BLaER1 treated with 17β-estradiol and CSF1 and Interleukin-3, amounts not matched to agents 10 nM and 100 nM (cell line): ENCODE measurements at regions not wholly inside any gene's neighbourhood (a gene's known extent, or its start where the extent isn't known, plus 50 kb on each side); places are given as distances from the start of the nearest gene placed in this dataset.
"Not testable (repeated sequence)": the region's sequence is repeated elsewhere in the genome, so short reads cannot be mapped to it uniquely, and the experiment has no call there.

Experiments
- H3K27ac ChIP-seq, 11 experiments: shearing (Covaris generic); formaldehyde crosslinking; 2 replicates each; pipeline ENCODE4 v1.8.1; 2022
- H3K27me3 ChIP-seq, 11 experiments: shearing (Covaris generic); formaldehyde crosslinking; 2 replicates each; pipeline ENCODE4 v1.8.1; 2022
- H3K36me3 ChIP-seq, 11 experiments: shearing (Covaris generic); formaldehyde crosslinking; 2 replicates each; pipeline ENCODE4 v1.8.1; 2022
- H3K4me1 ChIP-seq, 10 experiments: shearing (Covaris generic); formaldehyde crosslinking; 2 replicates each; pipeline ENCODE4 v1.8.1; 2022
- H3K4me2 ChIP-seq, 11 experiments: shearing (Covaris generic); formaldehyde crosslinking; 2 replicates each; pipeline ENCODE4 v1.8.1; 2022
- H3K4me3 ChIP-seq, 10 experiments: shearing (Covaris generic); formaldehyde crosslinking; 2 replicates each; pipeline ENCODE4 v1.8.1; 2022
- H3K9ac ChIP-seq, 11 experiments: shearing (Covaris generic); formaldehyde crosslinking; 2 replicates each; pipeline ENCODE4 v1.8.1; 2022
- H3K9me3 ChIP-seq, 11 experiments: shearing (Covaris generic); formaldehyde crosslinking; replicated peaks in 1 of 11; 2 replicates each; pipeline ENCODE4 v1.8.1; 2022
- H4K20me1 ChIP-seq, 11 experiments: shearing (Covaris generic); formaldehyde crosslinking; 2 replicates each; pipeline ENCODE4 v1.8.1; 2022
- Cebpa-rat ChIP-seq, 11 experiments: shearing (Covaris generic); IDR thresholded peaks; 2 replicates each; pipeline ENCODE4 v1.8.1; 2022

- H3K4me3 ChIP-seq = no peak overlapping the region
- no peaks in the 10 kb centered on the region for H3K4me1 ChIP-seq
- no peaks in the 10 kb centered on the region for H4K20me1 ChIP-seq
- no peak for TF ChIP-seq Cebpa-rat (IDR thresholded peaks at IDR 0.05)
- no peak overlapping the region for H3K4me2 ChIP-seq
- no peak overlapping the region for H3K9ac ChIP-seq
- H3K27me3 ChIP-seq = no peaks in the 10 kb centered on the region
- no peaks in the 10 kb centered on the region for H3K36me3 ChIP-seq
- H3K9me3 ChIP-seq = no peaks in the 10 kb centered on the region
- no peak overlapping the region for H3K27ac ChIP-seq
These were observed 121.1 kb upstream of the TSHZ3 start for GRCh38 chr19:31470229-31470939.

GRCh38 chr19:31470952-31471351 lies 121.7 kb upstream of the TSHZ3 start:
- Histone ChIP-seq H4K20me1 (no peaks in the 10 kb centered on the region), H3K4me2 (no peak overlapping the region), H3K36me3 (no peaks in the 10 kb centered on the region), H3K27ac (no peak overlapping the region), H3K4me3 (no peak overlapping the region), H3K4me1 (no peaks in the 10 kb centered on the region), H3K27me3 (no peaks in the 10 kb centered on the region), H3K9me3 (no peaks in the 10 kb centered on the region), H3K9ac (no peak overlapping the region)
- no peak for TF ChIP-seq Cebpa-rat (IDR thresholded peaks at IDR 0.05)

DNA sequence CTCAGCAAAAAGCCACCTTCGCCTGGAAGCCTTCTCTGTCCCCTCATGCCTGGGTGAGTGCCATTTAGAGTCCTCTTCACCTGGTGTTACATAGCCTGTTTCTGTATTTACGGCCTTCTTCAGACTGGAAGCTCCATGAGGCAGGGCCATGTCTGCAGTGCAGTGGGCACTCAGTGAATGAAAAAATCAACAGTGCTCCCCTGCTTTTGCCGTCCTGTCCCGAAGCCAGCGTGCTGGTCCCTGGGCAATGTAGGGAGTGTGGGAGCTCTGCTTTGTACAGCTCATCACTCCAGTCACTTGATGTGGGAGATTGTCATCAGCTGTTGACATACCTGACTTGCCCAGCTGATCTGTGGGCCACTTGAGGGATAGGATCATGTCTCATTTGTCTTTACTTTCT lies 129.0 kb upstream of the TSHZ3 start:
- no peak overlapping the region for H3K9ac ChIP-seq
- no peak for TF ChIP-seq Cebpa-rat (IDR thresholded peaks at IDR 0.05)
- no peaks in the 10 kb centered on the region for H3K36me3 ChIP-seq
- no peak overlapping the region for H3K27ac ChIP-seq
- H3K4me2 ChIP-seq = no peak overlapping the region
- no peaks in the 10 kb centered on the region for H4K20me1 ChIP-seq
- H3K4me1 ChIP-seq = no peaks in the 10 kb centered on the region
- H3K27me3 ChIP-seq = no peaks in the 10 kb centered on the region
- H3K4me3 ChIP-seq = no peak overlapping the region
- peaks cover 2 to 8% (median 3%) of the 10 kb centered on the region in 11 experiments; a peak in 20 of 22 replicates for H3K9me3 ChIP-seq

GRCh38 chr19:31483226-31483857 lies 134.1 kb upstream of the TSHZ3 start:
- H3K9ac ChIP-seq = no peak overlapping the region
- H4K20me1 ChIP-seq = no peaks in the 10 kb centered on the region
- H3K36me3 ChIP-seq = no peaks in the 10 kb centered on the region
- H3K27ac ChIP-seq = no peak overlapping the region
- TF ChIP-seq Cebpa-rat (IDR thresholded peaks at IDR 0.05) = no peak
- H3K4me2 ChIP-seq = no peak overlapping the region
- no peak overlapping the region for H3K4me3 ChIP-seq
- peaks cover 28 to 45% (median 40%) of the 10 kb centered on the region in 11 experiments for H3K9me3 ChIP-seq
- no peaks in the 10 kb centered on the region for H3K27me3 ChIP-seq
- no peaks in the 10 kb centered on the region for H3K4me1 ChIP-seq

GRCh38 chr19:31484858-31485410 lies 135.7 kb upstream of the TSHZ3 start:
- H3K4me3 ChIP-seq, H3K27me3 ChIP-seq, H4K20me1 ChIP-seq, H3K4me2 ChIP-seq, H3K4me1 ChIP-seq, H3K36me3 ChIP-seq, H3K9ac ChIP-seq, H3K27ac ChIP-seq: not testable (repeated sequence)
- peaks cover 28 to 45% (median 40%) of the 10 kb centered on the region in 11 experiments for H3K9me3 ChIP-seq

GRCh38 chr19:31485472-31485871 lies 136.2 kb upstream of the TSHZ3 start:
- Histone ChIP-seq H3K9me3 (peaks cover 28 to 45% (median 40%) of the 10 kb centered on the region in 11 experiments), H3K4me2 (no peak overlapping the region), H3K27me3 (no peaks in the 10 kb centered on the region), H3K27ac (no peak overlapping the region), H3K9ac (no peak overlapping the region), H3K36me3 (no peaks in the 10 kb centered on the region), H4K20me1 (no peaks in the 10 kb centered on the region), H3K4me1 (no peaks in the 10 kb centered on the region), H3K4me3 (no peak overlapping the region)
- TF ChIP-seq Cebpa-rat (IDR thresholded peaks at IDR 0.05) = no peak

DNA sequence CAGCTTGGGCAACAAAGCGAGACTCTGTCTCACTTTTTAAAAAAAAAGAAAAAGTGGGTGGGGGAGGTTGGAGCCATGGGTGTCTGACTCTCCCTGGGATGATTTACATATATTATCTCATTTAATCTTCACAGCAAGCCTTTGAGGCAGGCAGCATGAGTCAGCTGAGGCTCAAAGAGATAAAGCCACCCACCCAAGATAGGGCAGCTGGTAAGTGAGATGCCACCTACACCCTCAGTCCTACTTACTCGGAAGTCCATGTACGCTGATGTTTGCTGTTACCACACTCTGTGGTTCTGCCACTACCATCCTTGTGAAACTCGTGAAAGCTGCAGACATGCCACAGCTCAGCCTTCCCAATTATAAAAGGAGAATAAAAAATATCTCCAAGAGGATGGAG lies 142.0 kb upstream of the TSHZ3 start:
- Histone ChIP-seq H3K4me2 (no peak overlapping the region), H3K4me1 (no peaks in the 10 kb centered on the region), H3K4me3 (no peak overlapping the region), H3K36me3 (no peaks in the 10 kb centered on the region), H3K9me3 (peaks cover under 1 to 8% (median 5%) of the 10 kb centered on the region in 11 experiments; a peak in 21 of 22 replicates), H4K20me1 (no peaks in the 10 kb centered on the region), H3K9ac (no peak overlapping the region), H3K27ac (no peak overlapping the region), H3K27me3 (no peaks in the 10 kb centered on the region)
- no peak for TF ChIP-seq Cebpa-rat (IDR thresholded peaks at IDR 0.05)

DNA sequence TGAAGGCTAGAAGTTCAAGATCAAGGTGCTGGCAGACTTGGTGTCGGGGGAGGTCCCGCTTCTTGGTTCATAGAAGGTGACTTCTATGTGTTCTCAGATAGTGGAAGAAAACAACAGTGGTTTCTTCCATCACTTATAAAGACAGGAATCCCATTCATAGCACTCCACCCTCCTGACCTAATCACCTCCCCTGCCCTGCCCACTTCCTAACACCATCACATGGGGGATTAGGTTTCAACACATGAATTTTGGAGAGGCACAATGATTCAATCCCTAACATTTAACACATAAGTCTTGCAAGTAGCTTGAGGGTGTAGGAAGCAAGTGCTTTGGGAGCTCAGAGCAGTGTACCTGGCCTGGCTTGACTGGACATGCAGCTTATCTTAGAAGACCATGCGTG lies 142.8 kb upstream of the TSHZ3 start:
- Histone ChIP-seq H3K4me3 (no peak overlapping the region), H4K20me1 (no peaks in the 10 kb centered on the region), H3K27me3 (no peaks in the 10 kb centered on the region), H3K4me1 (no peaks in the 10 kb centered on the region), H3K4me2 (no peak overlapping the region), H3K27ac (no peak overlapping the region), H3K36me3 (no peaks in the 10 kb centered on the region), H3K9me3 (peaks cover 0 to 3% (median 0%) of the 10 kb centered on the region in 11 experiments; a peak in 1 of 22 replicates), H3K9ac (no peak overlapping the region)
- no peak for TF ChIP-seq Cebpa-rat (IDR thresholded peaks at IDR 0.05)

GRCh38 chr19:31496076-31496475 lies 146.8 kb upstream of the TSHZ3 start:
- Histone ChIP-seq H3K4me1 (peaks cover 0 to 7% (median 0%) of the 10 kb centered on the region in 10 experiments; a peak in 5 of 20 replicates), H3K27ac (no peak overlapping the region), H3K4me2 (no peak overlapping the region), H3K9ac (no peak overlapping the region), H3K36me3 (no peaks in the 10 kb centered on the region), H3K4me3 (no peak overlapping the region), H3K9me3 (no peaks in the 10 kb centered on the region), H4K20me1 (no peaks in the 10 kb centered on the region), H3K27me3 (no peaks in the 10 kb centered on the region)
- TF ChIP-seq Cebpa-rat (IDR thresholded peaks at IDR 0.05) = no peak

DNA sequence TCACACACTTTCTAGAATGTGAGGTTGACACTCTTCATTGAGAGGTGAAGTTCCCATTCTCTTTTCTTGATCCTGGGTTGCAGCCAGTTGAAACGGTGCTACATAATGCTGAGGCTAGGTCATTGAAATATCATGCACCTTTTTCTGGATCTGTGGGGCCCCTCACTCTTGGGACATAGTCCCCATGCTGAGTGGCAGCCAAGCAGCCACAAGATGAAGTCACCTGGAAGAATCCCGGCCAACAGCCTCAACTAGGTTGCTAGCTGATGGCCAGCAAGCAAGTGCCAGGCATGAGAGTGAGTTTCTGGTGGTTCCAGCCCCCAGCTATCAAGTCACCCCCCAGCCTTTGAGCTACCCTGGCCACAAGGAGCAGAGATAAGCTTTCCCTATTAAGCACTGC lies 148.5 kb upstream of the TSHZ3 start:
- no peak overlapping the region for H3K9ac ChIP-seq
- peaks cover 0 to 7% (median 0%) of the 10 kb centered on the region in 10 experiments; a peak in 5 of 20 replicates for H3K4me1 ChIP-seq
- no peak overlapping the region for H3K4me2 ChIP-seq
- no peaks in the 10 kb centered on the region for H4K20me1 ChIP-seq
- H3K36me3 ChIP-seq = no peaks in the 10 kb centered on the region
- no peaks in the 10 kb centered on the region for H3K27me3 ChIP-seq
- TF ChIP-seq Cebpa-rat (IDR thresholded peaks at IDR 0.05) = no peak
- H3K27ac ChIP-seq = no peak overlapping the region
- no peaks in the 10 kb centered on the region for H3K9me3 ChIP-seq
- H3K4me3 ChIP-seq = no peak overlapping the region
